ENCODE measurements at regions not wholly inside any gene's neighbourhood (a gene's known extent, or its start where the extent isn't known, plus 50 kb on each side); places are given as distances from the start of the nearest gene placed in this dataset.

GRCh38 chr6:20331042-20331441, 70.6 kb upstream of the E2F3 start:
- TF ChIP-seq, protein P1, sequence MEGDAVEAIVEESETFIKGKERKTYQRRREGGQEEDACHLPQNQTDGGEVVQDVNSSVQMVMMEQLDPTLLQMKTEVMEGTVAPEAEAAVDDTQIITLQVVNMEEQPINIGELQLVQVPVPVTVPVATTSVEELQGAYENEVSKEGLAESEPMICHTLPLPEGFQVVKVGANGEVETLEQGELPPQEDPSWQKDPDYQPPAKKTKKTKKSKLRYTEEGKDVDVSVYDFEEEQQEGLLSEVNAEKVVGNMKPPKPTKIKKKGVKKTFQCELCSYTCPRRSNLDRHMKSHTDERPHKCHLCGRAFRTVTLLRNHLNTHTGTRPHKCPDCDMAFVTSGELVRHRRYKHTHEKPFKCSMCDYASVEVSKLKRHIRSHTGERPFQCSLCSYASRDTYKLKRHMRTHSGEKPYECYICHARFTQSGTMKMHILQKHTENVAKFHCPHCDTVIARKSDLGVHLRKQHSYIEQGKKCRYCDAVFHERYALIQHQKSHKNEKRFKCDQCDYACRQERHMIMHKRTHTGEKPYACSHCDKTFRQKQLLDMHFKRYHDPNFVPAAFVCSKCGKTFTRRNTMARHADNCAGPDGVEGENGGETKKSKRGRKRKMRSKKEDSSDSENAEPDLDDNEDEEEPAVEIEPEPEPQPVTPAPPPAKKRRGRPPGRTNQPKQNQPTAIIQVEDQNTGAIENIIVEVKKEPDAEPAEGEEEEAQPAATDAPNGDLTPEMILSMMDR (IDR thresholded peaks at IDR 0.05): no peak
- no peak for TF ChIP-seq POLR2AphosphoS5 (IDR thresholded peaks at IDR 0.05)
